ENCODE measurements at regions not wholly inside any gene's neighbourhood (a gene's known extent, or its start where the extent isn't known, plus 50 kb on each side); places are given as distances from the start of the nearest gene placed in this dataset.

GRCh38 chr9:1538301-1538700 is 476.8 kb upstream of the SMARCA2 start:
- no peak for TF ChIP-seq CTCF (conservative IDR thresholded peaks at IDR 0.05 in 1 of 2, IDR thresholded peaks at IDR 0.05 in 1 of 2; ENCODE audit: extremely low read depth in 1 of 2, insufficient read depth in 1 of 2, low read depth in 1 of 2, low read length in 2 of 2)
- no peak for TF ChIP-seq EZH2 (IDR thresholded peaks at IDR 0.05; ENCODE audit: borderline replicate concordance, low read length)

Measured in mammary epithelial cell (primary cell).